Esophagus (tissue), 2 donors: ENCODE measurements at regions not wholly inside any gene's neighbourhood (a gene's known extent, or its start where the extent isn't known, plus 50 kb on each side); places are given as distances from the start of the nearest gene placed in this dataset.

Experiments used
- H3K27ac ChIP-seq, 2 donors: one replicate each; pipeline ENCODE4 v1.5.1; 2013; ENCODE audit warnings: low read depth in 2 of 2, mild to moderate bottlenecking in 2 of 2, inconsistent platforms in 1 of 2, low read length in 1 of 2, moderate library complexity in 1 of 2
- H3K27me3 ChIP-seq, 2 donors: one replicate each; pipeline ENCODE4 v1.6.1; 2013; ENCODE audit warnings: low read length in 2 of 2, control low read depth in 1 of 2, mild to moderate bottlenecking in 1 of 2; ENCODE audit not compliant: insufficient read depth in 2 of 2, control insufficient read depth in 1 of 2
- H3K36me3 ChIP-seq, 2 donors: one replicate each; pipeline ENCODE4 v1.6.1; 2013; ENCODE audit warnings: low read length in 1 of 2; ENCODE audit not compliant: control insufficient read depth in 2 of 2, insufficient read depth in 2 of 2
- H3K4me1 ChIP-seq, 2 donors: one replicate each; pipeline ENCODE4 v1.6.1; 2013; ENCODE audit warnings: low read length in 1 of 2; ENCODE audit not compliant: control insufficient read depth in 2 of 2, insufficient read depth in 2 of 2
- H3K4me3 ChIP-seq, 2 donors: one replicate each; pipeline ENCODE4 v1.5.1; 2013; ENCODE audit warnings: low read length in 2 of 2, mild to moderate bottlenecking in 2 of 2, low read depth in 1 of 2, moderate library complexity in 1 of 2
- H3K9me3 ChIP-seq, 2 donors: one replicate each; pipeline ENCODE4 v1.6.1; 2013; ENCODE audit warnings: mild to moderate bottlenecking in 2 of 2, low read depth in 1 of 2, low read length in 1 of 2, moderate library complexity in 1 of 2; ENCODE audit not compliant: control insufficient read depth in 2 of 2, insufficient read depth in 1 of 2
- WGBS, 2 donors: extraction: QIAGEN DNeasy Blood & Tissue Kit; methylation state at CpG; one replicate each; pipeline ENCODE4 v1.1.7; 2013; 5-methylcytosine and 5-hydroxymethylcytosine counted together
- donor health status: healthy with polysubstance abuse.
- donor health status: Bipolar disorder and iron deficiency.

DNA sequence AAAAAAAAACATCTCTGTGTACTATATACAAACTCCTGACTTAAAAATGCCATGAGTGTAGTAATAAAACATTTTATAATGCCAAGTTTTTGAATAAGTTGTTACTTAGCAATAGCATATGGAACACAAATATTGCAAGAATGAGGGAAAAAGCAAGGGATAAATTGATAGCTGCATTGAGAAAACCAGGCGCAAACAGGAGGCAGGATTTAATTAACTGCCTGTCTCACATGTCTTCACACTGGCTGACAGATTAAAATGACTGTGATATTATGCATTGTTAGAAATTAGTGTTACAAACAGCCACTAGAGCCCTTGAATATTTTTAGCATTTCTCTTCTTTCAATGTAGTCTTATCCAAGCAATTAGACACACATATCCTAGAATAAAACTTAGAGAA lies 1817.5 kb upstream of the NUDT12 start:
- Histone ChIP-seq H3K9me3 (peaks cover 4 to 8% of the 10 kb centered on the region in 2 donors), H3K4me3 (no peak overlapping the region), H3K27ac (no peak overlapping the region), H3K36me3 (no peaks in the 10 kb centered on the region), H3K4me1 (no peaks in the 10 kb centered on the region), H3K27me3 (no peaks in the 10 kb centered on the region)
- WGBS, 2 donors, result 94 to 98% methylated on average over 1 of the region's 1 CpG

DNA sequence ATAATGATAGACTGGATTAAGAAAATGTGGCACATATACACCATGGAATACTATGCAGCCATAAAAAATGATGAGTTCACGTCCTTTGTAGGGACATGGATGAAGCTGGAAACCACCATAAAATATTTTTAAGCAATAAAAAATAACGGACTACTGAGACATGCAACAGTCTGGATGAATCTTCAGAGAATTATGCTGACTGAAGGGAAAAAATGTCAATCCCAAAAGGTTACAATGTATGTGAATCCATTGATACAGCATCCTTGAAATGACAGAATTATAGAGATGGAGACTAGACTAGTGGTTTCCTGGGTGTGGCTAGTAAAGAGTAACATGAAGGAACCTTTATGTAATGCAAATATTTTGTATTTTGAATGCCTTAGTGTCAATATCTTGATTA lies 1808.6 kb upstream of the NUDT12 start:
- Histone ChIP-seq H3K4me1 (no peaks in the 10 kb centered on the region), H3K27me3 (no peaks in the 10 kb centered on the region), H3K9me3 (no peaks in the 10 kb centered on the region), H3K36me3 (no peaks in the 10 kb centered on the region), H3K4me3 (no peak overlapping the region), H3K27ac (no peak overlapping the region)
- 50 to 66% methylated on average over 2 of the region's 2 CpGs for WGBS, 2 donors

DNA sequence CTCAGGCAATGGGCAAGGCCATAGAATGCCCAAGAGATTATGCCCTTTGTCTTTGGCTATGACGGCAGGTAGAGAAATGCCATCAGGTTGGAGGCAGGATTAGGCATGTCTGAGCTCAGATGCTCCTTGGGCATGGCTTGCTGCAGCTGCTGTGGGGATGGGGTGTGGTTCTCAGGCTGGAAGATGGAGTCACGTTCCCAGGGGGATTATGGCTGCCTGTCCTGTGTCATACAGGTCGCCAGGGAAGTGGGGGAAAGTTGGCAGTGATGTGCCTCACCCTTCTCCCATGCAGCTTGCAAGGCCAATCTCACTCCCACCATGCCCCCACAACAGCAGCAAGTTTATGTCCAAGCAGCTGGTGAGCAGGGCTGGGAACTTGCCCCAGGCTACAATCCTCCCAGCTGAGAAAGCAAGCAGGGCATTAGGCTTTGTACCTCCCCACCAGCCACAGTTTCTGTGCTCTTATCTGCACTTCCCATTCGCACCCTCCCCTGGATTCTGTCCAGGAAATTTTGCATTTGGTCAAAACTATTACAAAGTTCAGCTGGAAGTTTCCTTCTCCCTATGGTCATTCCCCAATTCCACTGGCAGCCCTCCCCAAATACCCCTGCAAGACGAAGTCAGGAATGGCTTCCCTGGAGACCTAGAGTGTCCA lies 1788.0 kb upstream of the NUDT12 start:
- Histone ChIP-seq H3K4me3 (no peak overlapping the region), H3K27me3 (no peaks in the 10 kb centered on the region), H3K36me3 (no peaks in the 10 kb centered on the region), H3K4me1 (no peaks in the 10 kb centered on the region), H3K9me3 (peaks cover 3% of the 10 kb centered on the region in 2 donors), H3K27ac (no peak overlapping the region)
- WGBS, 2 donors, result 61 to 66% methylated on average over 5 of the region's 5 CpGs

DNA sequence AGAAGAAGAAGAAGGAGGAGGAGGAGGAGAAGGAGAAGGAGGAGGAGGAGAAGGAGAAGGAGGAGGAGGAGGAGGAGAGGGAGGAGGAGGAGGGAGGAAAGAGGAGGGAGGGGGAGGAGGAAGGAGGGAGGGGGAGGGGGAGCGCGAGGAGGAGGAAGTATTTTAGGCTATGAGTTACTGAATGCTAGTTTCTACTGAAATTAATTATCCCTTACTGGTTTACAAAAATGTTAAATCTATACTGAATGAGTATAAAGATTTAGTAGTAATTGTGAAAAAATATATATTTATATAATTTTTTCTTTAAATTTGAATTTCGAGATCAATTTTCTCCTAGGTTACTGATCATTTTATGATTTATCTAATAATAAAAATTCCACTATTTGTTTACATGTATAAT lies 1769.0 kb upstream of the NUDT12 start:
- Histone ChIP-seq H3K4me1 (no peaks in the 10 kb centered on the region), H3K4me3 (no peak overlapping the region), H3K27me3 (no peaks in the 10 kb centered on the region), H3K36me3 (no peaks in the 10 kb centered on the region), H3K27ac (no peak overlapping the region), H3K9me3 (no peaks in the 10 kb centered on the region)
- whole genome bisulfite sequencing, 2 donors, result 77 to 81% methylated on average over 3 of the region's 3 CpGs

DNA sequence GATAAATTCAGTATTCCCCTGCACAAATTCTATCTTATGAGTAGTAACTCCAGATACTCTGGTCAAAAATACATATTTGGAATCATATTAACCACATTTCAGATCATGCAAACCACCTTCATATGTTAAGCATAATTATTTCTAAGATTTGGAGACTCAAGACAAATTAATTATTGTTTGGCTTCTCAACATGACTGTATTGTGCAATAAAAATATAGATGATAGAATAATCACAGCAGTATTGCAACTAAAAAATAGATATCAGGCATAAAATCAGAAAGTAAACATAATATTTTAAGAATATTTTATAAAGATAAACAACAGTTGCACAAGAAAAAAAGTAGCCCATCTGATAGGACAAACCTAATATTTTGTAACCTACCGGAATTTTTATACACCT lies 1767.6 kb upstream of the NUDT12 start:
- no peaks in the 10 kb centered on the region for H3K36me3 ChIP-seq
- WGBS, 2 donors, result 76 to 88% methylated on average over 1 of the region's 1 CpG
- no peaks in the 10 kb centered on the region for H3K9me3 ChIP-seq
- H3K27me3 ChIP-seq, result no peaks in the 10 kb centered on the region
- no peak overlapping the region for H3K27ac ChIP-seq
- H3K4me3 ChIP-seq, result no peak overlapping the region
- H3K4me1 ChIP-seq, result no peaks in the 10 kb centered on the region

DNA sequence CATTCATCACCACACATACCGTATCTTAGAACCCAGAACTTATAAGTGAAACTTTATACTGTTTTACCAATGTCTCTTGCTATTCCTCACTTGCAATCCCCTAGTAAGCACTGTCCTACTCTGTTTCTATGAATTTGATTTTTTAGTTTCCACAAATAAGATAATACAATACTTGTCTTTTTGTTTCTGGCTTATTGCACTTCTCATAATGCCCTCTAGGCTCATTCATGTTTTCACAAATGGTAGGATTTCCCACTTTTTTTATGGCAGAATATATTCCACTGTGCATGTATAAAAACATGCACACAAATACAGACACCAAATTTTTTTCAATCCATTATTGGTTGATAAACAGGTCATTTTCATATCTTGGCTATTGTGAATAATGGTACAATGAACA lies 1742.3 kb upstream of the NUDT12 start:
- 91 to 100% methylated on average over 1 of the region's 1 CpG for WGBS, 2 donors
- no peak overlapping the region for H3K4me3 ChIP-seq
- H3K27me3 ChIP-seq, result no peaks in the 10 kb centered on the region
- no peak overlapping the region for H3K27ac ChIP-seq
- no peaks in the 10 kb centered on the region for H3K36me3 ChIP-seq
- H3K9me3 ChIP-seq, result no peaks in the 10 kb centered on the region
- no peaks in the 10 kb centered on the region for H3K4me1 ChIP-seq

DNA sequence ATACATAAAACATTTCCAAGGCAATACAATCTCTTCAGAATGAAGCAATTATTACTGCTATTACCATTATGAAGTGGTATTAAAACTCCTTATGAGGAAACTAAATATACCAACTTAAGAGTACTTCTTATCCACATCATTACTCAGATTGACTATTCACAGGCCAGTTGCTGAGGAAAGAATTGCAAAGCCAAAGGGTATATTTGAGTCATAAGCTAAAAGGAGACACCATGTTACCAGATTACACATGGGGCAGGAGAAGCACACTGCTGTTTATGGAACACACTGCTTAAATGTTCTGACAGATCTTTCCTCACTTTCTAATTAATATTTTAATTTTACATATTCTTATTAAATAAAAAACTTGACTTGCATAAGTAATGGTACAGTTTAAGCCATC lies 1726.4 kb upstream of the NUDT12 start:
- Histone ChIP-seq H3K9me3 (no peaks in the 10 kb centered on the region), H3K27ac (no peak overlapping the region), H3K36me3 (no peaks in the 10 kb centered on the region), H3K4me3 (no peak overlapping the region), H3K4me1 (no peaks in the 10 kb centered on the region), H3K27me3 (no peaks in the 10 kb centered on the region)

DNA sequence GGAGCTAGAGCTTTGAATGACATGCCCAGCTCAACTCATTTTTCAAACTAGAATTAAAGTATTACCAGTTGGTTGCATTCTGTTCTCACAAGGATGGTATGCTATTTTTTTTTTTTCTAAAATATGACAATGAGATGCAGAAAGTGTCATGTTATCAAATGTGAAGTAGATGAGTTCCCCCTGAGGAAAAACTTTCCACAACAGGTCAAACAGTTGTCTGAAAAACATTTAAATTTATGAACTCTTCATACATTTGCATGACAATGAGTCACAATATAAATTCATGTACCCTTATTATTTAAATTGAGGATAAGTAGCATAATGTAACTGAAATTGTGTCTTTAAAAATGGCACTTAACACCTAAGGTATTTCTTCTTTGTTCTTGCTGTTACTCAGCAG lies 1720.5 kb upstream of the NUDT12 start:
- H3K36me3 ChIP-seq, result no peaks in the 10 kb centered on the region
- no peaks in the 10 kb centered on the region for H3K4me1 ChIP-seq
- no peaks in the 10 kb centered on the region for H3K27me3 ChIP-seq
- no peak overlapping the region for H3K4me3 ChIP-seq
- H3K9me3 ChIP-seq, result no peaks in the 10 kb centered on the region
- no peak overlapping the region for H3K27ac ChIP-seq

DNA sequence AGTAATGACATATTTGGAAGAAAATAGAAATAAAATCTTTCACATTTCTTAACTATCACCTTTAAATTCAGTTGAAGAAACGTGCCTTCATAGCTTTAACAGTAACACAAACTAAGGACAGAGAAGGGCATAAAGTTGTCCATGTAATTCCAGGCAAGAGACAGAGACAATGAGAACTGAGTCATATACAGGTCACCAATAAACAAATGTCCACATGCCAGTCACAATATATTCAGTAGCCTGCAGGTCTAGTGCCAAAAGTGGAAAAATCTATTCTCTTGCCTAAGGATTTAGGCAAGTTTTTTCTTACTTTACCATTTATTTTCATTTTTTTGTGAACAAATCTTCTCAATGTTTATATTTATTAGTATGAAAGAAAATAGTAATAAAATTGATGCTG lies 1711.5 kb upstream of the NUDT12 start:
- H3K9me3 ChIP-seq, result peaks cover 0 to 2% of the 10 kb centered on the region in 2 donors
- no peaks in the 10 kb centered on the region for H3K4me1 ChIP-seq
- no peak overlapping the region for H3K27ac ChIP-seq
- no peaks in the 10 kb centered on the region for H3K27me3 ChIP-seq
- no peak overlapping the region for H3K4me3 ChIP-seq
- H3K36me3 ChIP-seq, result no peaks in the 10 kb centered on the region
- 46 to 48% methylated on average over 1 of the region's 1 CpG for whole genome bisulfite sequencing, 2 donors

DNA sequence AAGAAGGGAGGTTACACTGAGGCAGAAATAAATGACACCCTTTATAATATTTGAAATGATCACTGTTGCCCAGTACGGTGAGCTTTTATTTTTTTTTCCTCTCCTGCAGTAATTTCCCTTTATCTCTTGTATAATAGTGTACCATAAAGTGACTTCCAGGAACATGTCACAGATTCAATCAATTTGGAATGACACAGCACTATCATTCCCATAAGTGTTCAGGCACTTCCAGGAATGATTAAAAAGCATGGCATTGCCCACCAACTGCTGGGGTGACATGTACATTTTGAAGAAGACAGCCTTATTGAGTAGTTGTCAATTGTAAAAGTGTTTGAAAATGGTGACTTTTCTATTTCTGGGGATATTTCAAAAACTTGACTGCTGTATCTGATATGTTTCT lies 1700.9 kb upstream of the NUDT12 start:
- Histone ChIP-seq H3K27ac (no peak overlapping the region), H3K4me1 (no peaks in the 10 kb centered on the region), H3K4me3 (no peak overlapping the region), H3K36me3 (no peaks in the 10 kb centered on the region), H3K27me3 (no peaks in the 10 kb centered on the region), H3K9me3 (no peaks in the 10 kb centered on the region)
- WGBS, 2 donors, result 77 to 81% methylated on average over 1 of the region's 1 CpG
